Vagina (tissue), 2 donors: ENCODE measurements at regions not wholly inside any gene's neighbourhood (a gene's known extent, or its start where the extent isn't known, plus 50 kb on each side); places are given as distances from the start of the nearest gene placed in this dataset.

ENCODE experiments used
- CTCF ChIP-seq, 3 experiments: fragments of 450-650 bp in 2 of 3; fragments of 200-600 bp in 1 of 3; sonication (generic) in 1 of 3; IDR thresholded peaks; one replicate each; pipeline ENCODE4 v1.5.1; 2017 to 2019; ENCODE audit warnings: antibody characterized with exemption in 3 of 3, mild to moderate bottlenecking in 2 of 3, moderate library complexity in 2 of 3
- POLR2A ChIP-seq, 2 donors: fragments of 450-650 bp; IDR thresholded peaks; one replicate each; pipeline ENCODE4 v1.6.1; 2017; ENCODE audit warnings: antibody characterized with exemption in 2 of 2, mild to moderate bottlenecking in 2 of 2, moderate library complexity in 2 of 2
- POLR2AphosphoS5 ChIP-seq, 2 donors: sonication (generic); formaldehyde crosslinking; IDR thresholded peaks; one replicate each; pipeline ENCODE4 v1.9.0; 2017; ENCODE audit warnings: antibody characterized with exemption in 2 of 2, mild to moderate bottlenecking in 2 of 2, low read depth in 1 of 2; ENCODE audit not compliant: insufficient read depth in 1 of 2

- TF ChIP-seq CTCF (IDR thresholded peaks at IDR 0.05): no peak
- TF ChIP-seq POLR2A (IDR thresholded peaks at IDR 0.05): no peak
- no peak for TF ChIP-seq POLR2AphosphoS5 (IDR thresholded peaks at IDR 0.05; ENCODE audit: insufficient read depth in 1 of 2, low read depth in 1 of 2)
These were observed 83.2 kb upstream of the NUDT12 start for GRCh38 chr5:103645816-103646215.
